ENCODE measurements at regions not wholly inside any gene's neighbourhood (a gene's known extent, or its start where the extent isn't known, plus 50 kb on each side); places are given as distances from the start of the nearest gene placed in this dataset.

DNA sequence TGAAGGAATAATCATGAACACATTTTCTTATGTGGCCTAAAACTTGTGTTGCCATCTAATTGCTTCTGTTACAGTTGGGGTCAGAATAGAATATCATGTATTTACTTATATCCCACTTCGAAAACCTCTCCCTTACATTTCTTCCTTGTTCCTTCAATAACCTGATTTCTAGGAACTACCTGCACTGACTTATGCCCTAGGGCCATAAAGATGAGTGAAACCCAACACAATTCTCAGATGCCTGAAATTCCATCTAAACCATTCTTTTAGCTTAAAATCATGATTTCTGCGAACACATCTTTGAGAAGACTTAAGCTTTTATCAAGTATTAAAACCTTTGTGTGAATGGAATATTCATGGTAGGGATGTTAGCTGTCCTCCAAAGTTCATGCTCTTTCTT is 142.7 kb downstream of the SNAPC1 start:
- H3K9me3 Mint-ChIP-seq: no peaks in the 10 kb centered on the region
- no peak overlapping the region for H3K4me3 Mint-ChIP-seq
- H3K27me3 Mint-ChIP-seq: peaks cover 21 to 50% of the 10 kb centered on the region in 2 donors

DNA sequence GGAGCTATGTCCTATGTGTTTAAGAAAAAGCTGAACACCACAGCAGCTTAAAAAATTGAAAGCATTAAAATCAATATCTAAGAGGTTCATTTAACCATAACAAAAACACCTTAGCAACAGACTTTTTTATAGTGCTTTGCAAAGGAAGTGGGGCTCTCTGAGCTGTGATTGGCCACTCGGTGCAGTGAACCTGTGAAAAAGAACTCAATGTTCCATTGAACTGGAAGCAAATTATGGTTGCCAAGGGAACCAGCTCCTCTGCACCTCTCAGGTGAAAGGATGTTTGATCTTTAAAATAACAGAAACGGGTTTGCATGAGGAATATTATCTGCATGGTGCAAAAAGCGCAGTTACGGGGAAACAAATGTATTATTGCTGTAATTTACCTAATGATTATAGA is 149.4 kb downstream of the SNAPC1 start:
- peaks cover 17 to 43% of the 10 kb centered on the region in 2 donors for H3K27me3 Mint-ChIP-seq
- peaks cover 0 to 3% of the 10 kb centered on the region in 2 donors for H3K4me1 Mint-ChIP-seq (ENCODE audit: low read depth in 2 of 2)
- no peaks in the 10 kb centered on the region for H3K36me3 Mint-ChIP-seq (ENCODE audit: insufficient read depth)
- DNase-seq (no peak), ATAC-seq (replicated peaks) (no peak)
- no peaks in the 10 kb centered on the region for H3K9me3 Mint-ChIP-seq
- no peak overlapping the region for H3K27ac Mint-ChIP-seq
- H3K4me3 Mint-ChIP-seq: no peak overlapping the region

More for the DNA sequence above, 142.7 kb downstream of the SNAPC1 start:
- Mint-ChIP-seq H3K27ac (no peak overlapping the region), H3K4me1 (ENCODE audit: low read depth in 2 of 2) (no peaks in the 10 kb centered on the region), H3K36me3 (ENCODE audit: insufficient read depth) (no peaks in the 10 kb centered on the region)
- DNase-seq: no peak
- ATAC-seq (replicated peaks): no peak

DNA sequence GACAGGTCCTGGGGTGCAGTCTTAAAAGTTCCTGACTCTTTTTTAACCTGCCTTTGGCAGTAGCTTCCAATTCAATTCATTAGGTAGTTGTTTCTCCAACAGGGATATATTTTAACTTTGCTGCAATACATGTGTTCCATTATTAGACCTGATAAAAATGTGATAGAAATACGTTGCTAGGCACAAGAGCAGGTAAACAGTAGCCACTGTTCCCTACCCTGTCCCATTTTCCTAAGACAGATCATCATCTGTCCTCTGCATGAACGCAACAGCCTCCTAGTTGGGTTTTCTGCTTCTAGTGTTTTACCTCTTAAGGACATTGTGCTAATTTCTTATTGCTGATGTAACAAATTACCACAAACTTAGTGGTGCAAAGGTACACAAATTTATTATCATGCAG is 156.8 kb downstream of the SNAPC1 start:
- Mint-ChIP-seq H3K27ac (no peak overlapping the region), H3K27me3 (peaks cover 45 to 54% of the 10 kb centered on the region in 2 donors), H3K36me3 (ENCODE audit: insufficient read depth) (no peaks in the 10 kb centered on the region), H3K9me3 (no peaks in the 10 kb centered on the region), H3K4me3 (no peak overlapping the region), H3K4me1 (ENCODE audit: low read depth in 2 of 2) (no peaks in the 10 kb centered on the region)
- DNase-seq (no peak), ATAC-seq (replicated peaks) (no peak)

DNA sequence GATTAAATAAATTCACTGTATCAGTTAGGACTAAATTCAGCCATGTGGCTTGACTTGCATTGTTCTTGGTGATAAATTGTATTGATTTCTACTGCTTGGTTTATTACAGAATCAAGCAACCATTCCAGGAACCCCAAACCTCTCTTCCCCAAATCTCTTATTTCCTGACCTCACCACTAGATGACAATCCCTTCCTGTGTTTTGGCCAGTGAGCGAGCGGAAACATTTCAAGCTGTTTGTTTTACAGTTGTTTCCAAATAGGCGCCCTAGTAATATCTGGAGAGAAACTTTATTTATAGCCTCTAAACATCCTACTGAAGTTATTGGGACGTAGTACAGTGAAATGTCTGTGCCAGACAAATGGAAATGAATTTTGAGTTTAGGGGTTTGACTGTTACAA is 161.1 kb downstream of the SNAPC1 start:
- Mint-ChIP-seq H3K4me1 (ENCODE audit: low read depth in 2 of 2) (no peaks in the 10 kb centered on the region), H3K9me3 (no peaks in the 10 kb centered on the region), H3K27me3 (peaks cover 30 to 60% of the 10 kb centered on the region in 2 donors)

DNA sequence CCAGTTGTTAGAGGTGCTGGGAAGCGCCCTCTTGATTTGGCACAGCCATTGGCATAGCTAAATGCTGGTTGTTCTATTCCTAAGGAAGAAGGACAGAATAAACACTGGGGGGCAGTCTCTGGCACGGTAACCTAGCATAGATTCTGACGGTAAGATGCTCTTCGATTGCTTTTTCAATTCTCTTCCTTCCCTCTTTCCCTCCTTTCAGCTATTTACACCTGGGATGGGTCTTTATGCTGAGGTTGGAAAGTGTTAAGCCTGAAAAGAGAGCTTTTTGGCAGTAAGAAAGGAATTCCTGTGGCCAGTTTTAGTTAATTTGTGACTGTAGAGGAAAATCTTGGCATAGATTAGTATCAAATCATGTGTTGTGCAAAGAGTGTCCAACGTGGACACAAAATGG is 162.8 kb downstream of the SNAPC1 start:
- Mint-ChIP-seq H3K4me3 (no peak overlapping the region), H3K4me1 (ENCODE audit: low read depth in 2 of 2) (no peaks in the 10 kb centered on the region), H3K9me3 (no peaks in the 10 kb centered on the region), H3K27ac (no peak overlapping the region), H3K27me3 (peaks cover 14 to 63% of the 10 kb centered on the region in 2 donors), H3K36me3 (ENCODE audit: insufficient read depth) (no peaks in the 10 kb centered on the region)
- DNase-seq: peak in 1 of 3 experiments; percentile 21
- ATAC-seq (replicated peaks): no peak

More for the DNA sequence above, 161.1 kb downstream of the SNAPC1 start:
- no peak overlapping the region for H3K27ac Mint-ChIP-seq
- ATAC-seq (replicated peaks): no peak
- H3K4me3 Mint-ChIP-seq: no peak overlapping the region
- DNase-seq: no peak
- no peaks in the 10 kb centered on the region for H3K36me3 Mint-ChIP-seq (ENCODE audit: insufficient read depth)

DNA sequence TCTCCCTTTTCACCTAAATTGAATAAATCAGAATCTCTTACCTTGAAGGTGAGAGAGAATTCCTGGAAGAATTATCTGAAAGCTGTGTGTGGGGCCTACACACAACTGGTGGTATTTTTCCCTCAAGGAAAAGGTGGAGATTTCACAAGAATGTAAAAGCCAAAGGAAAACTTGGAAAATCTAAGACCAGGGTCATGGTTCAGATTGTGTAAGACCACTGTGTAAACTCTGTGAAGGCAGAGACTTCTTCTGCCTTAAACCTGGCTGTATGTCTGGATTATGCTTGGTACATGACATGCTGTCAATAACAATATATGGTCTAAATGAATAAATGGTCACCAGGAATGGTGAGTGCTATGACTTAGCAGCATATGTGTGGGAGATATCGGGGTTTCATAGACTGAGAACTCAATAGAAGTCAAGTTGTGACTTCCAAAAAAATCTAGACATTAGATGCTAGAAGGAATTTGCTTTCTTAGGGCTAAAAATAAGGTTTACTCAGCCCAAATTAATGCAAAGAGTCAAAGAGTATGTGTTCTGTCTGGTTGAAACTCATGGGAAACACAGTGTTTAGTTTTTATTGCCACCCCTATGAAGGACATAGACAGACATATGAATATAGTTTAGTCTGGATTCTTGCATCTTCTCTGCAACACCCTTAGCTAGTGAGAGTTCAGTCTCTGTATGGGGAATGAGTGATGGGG is 163.7 kb downstream of the SNAPC1 start:
- H3K27me3 Mint-ChIP-seq: peaks cover 8 to 63% of the 10 kb centered on the region in 2 donors
- H3K36me3 Mint-ChIP-seq (ENCODE audit: insufficient read depth): no peaks in the 10 kb centered on the region
- no peak overlapping the region for H3K27ac Mint-ChIP-seq
- H3K9me3 Mint-ChIP-seq: no peaks in the 10 kb centered on the region
- H3K4me3 Mint-ChIP-seq: no peak overlapping the region
- H3K4me1 Mint-ChIP-seq (ENCODE audit: low read depth in 2 of 2): no peaks in the 10 kb centered on the region
- DNase-seq (no peak), ATAC-seq (replicated peaks) (no peak)

DNA sequence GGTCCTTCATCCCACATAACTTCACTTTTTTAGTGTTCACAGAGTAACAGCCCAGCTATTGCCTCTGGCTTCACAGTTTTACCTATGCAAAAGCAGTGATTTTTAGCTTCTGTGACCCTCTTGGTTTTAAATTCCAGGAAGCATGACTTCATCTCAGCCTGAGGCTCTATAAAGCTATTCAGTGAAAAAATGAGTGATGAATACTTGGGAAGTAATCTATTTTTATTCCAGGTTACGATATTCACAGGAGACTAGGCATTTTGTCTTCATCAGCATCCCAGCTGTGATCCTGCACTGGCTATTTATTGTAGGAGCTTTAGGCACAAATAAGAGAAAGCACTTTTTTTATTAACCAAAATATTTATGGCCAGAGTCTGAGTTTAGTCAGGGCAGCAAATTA is 164.8 kb downstream of the SNAPC1 start:
- DNase-seq (no peak), ATAC-seq (replicated peaks) (no peak)
- no peaks in the 10 kb centered on the region for H3K4me1 Mint-ChIP-seq (ENCODE audit: low read depth in 2 of 2)
- no peak overlapping the region for H3K27ac Mint-ChIP-seq
- peaks cover 8 to 57% of the 10 kb centered on the region in 2 donors for H3K27me3 Mint-ChIP-seq
- no peak overlapping the region for H3K4me3 Mint-ChIP-seq
- no peaks in the 10 kb centered on the region for H3K9me3 Mint-ChIP-seq
- H3K36me3 Mint-ChIP-seq (ENCODE audit: insufficient read depth): no peaks in the 10 kb centered on the region

DNA sequence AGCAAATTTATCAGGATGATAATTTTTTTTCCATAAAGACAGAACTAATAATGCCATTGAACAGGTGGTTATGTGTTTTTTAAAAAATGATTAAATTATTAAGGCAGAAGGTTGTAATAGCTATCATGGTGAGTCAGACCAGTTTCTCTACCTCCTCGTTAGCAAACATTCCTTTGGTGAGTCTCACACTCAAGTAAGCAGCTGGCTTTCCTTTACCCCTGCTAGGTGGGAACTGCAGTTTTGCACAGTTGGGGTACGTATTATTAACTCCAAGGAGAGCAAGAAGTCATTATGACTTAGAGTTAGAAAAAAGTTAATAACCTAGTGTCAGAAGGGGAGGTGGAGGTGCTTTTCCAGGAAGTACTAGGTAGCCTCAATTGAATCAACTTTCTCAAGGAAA is 165.3 kb downstream of the SNAPC1 start:
- ATAC-seq (replicated peaks) (no peak), DNase-seq (no peak)
- no peaks in the 10 kb centered on the region for H3K36me3 Mint-ChIP-seq (ENCODE audit: insufficient read depth)
- no peaks in the 10 kb centered on the region for H3K4me1 Mint-ChIP-seq (ENCODE audit: low read depth in 2 of 2)
- H3K27ac Mint-ChIP-seq: no peak overlapping the region
- peaks cover 8 to 59% of the 10 kb centered on the region in 2 donors for H3K27me3 Mint-ChIP-seq
- no peaks in the 10 kb centered on the region for H3K9me3 Mint-ChIP-seq
- no peak overlapping the region for H3K4me3 Mint-ChIP-seq

DNA sequence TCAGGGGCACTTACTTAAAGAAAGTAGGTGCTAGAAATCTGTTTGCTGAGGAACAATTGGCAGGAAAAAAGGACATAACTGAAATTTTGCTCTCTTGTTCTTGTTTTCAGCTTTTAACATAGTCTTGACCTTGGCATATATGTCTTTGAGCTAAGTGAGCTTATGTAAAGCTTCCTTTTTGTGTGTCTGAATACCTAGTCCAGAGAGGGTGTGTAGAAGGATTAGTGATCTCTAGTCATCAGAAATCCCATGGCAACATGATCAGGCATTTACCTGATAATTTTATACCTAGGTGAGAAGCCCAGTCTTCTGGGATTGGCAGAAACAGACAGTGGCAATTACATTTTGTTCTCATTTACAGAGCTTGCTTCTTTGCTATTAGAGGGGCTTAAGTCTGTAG is 166.1 kb downstream of the SNAPC1 start:
- Mint-ChIP-seq H3K4me3 (no peak overlapping the region), H3K9me3 (no peaks in the 10 kb centered on the region), H3K27me3 (peaks cover 8 to 66% of the 10 kb centered on the region in 2 donors), H3K27ac (no peak overlapping the region), H3K4me1 (ENCODE audit: low read depth in 2 of 2) (no peaks in the 10 kb centered on the region), H3K36me3 (ENCODE audit: insufficient read depth) (no peaks in the 10 kb centered on the region)
- no peak for DNase-seq
- ATAC-seq (replicated peaks): no peak

DNA sequence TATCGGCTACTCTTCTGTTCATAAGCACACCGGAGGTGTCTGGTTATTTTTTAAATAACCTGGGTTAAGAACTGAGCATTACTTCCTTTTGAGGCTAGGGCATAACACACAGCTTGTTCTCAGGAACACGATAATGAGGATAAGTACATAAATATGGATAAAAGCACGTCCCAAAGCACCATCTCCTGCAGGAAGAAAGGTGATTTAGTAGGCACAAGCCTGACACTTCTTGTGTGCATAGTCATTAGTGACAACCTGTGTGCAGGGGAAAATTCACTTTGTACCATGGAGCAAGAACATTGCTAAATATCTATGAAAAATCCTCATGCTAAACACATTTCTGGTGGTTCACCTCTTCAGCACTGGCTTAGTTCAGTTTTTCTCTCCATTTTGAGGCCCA is 166.5 kb downstream of the SNAPC1 start:
- Mint-ChIP-seq H3K36me3 (ENCODE audit: insufficient read depth) (no peaks in the 10 kb centered on the region), H3K4me3 (no peak overlapping the region), H3K27ac (no peak overlapping the region), H3K4me1 (ENCODE audit: low read depth in 2 of 2) (no peaks in the 10 kb centered on the region), H3K27me3 (peaks cover 6 to 64% of the 10 kb centered on the region in 2 donors), H3K9me3 (no peaks in the 10 kb centered on the region)
- ATAC-seq (replicated peaks): no peak
- no peak for DNase-seq

DNA sequence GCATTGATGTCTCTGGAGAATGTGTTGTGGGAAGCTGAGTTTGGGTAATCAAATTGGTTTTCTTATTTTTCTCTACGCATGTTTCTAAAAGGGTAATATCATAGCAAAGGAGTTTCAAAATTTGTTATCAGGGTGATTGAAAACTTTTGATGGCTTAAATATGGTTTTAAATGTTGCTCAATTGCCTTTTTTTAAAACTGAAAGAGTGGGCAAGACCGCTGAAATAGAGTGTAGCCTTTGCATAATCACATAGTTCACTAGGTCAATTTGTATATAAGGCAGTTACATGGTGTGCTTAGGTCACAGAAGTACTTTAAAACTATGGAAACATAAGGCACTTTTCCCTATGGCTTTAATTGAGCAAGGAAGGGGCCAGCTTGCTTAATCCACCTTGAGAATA is 167.4 kb downstream of the SNAPC1 start:
- peaks cover 0 to 59% of the 10 kb centered on the region in 2 donors for H3K27me3 Mint-ChIP-seq
- no peak overlapping the region for H3K4me3 Mint-ChIP-seq
- ATAC-seq (replicated peaks): no peak

DNA sequence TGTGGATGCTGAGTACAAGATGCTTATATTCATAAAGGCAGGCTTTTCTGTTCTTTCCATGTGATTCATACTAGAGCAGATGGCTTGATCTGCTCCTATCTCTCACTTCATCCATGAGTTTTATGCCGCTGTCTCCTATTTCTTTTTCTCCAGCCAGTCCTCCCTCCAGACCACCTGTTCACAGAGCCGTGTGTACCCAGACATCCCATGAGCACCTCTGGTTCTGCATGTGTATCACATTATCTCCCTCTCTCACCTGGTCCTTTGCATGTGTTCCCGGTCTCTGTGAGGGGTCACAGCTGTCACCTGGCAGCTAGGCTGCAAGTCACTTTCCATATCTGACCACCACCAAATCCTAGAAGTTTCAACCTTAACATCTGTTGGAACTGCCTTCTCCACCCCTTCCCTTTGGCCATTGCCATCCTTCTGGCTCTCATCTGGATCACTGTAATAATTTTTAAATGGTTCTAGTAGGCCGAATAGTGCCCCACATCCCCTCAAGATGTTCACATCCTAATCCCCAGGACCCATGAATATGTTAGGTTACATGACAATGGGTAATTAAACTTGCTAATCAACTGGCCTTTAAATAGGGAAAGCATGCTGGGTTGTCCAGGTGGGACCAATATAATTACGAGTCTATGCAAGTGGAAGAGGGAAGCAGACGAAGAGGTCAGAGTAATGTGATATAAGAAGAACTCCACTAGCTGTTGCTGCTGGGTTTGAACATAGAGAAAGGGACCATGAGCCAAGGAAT is 168.1 kb downstream of the SNAPC1 start:
- ATAC-seq (replicated peaks): no peak
- Mint-ChIP-seq H3K4me1 (ENCODE audit: low read depth in 2 of 2) (no peaks in the 10 kb centered on the region), H3K4me3 (no peak overlapping the region), H3K27ac (no peak overlapping the region), H3K36me3 (ENCODE audit: insufficient read depth) (no peaks in the 10 kb centered on the region), H3K27me3 (peaks cover 0 to 64% of the 10 kb centered on the region in 2 donors), H3K9me3 (no peaks in the 10 kb centered on the region)
- DNase-seq: no peak

More for the DNA sequence above, 167.4 kb downstream of the SNAPC1 start:
- Mint-ChIP-seq H3K9me3 (no peaks in the 10 kb centered on the region), H3K4me1 (ENCODE audit: low read depth in 2 of 2) (no peaks in the 10 kb centered on the region), H3K27ac (no peak overlapping the region), H3K36me3 (ENCODE audit: insufficient read depth) (no peaks in the 10 kb centered on the region)
- DNase-seq: no peak

DNA sequence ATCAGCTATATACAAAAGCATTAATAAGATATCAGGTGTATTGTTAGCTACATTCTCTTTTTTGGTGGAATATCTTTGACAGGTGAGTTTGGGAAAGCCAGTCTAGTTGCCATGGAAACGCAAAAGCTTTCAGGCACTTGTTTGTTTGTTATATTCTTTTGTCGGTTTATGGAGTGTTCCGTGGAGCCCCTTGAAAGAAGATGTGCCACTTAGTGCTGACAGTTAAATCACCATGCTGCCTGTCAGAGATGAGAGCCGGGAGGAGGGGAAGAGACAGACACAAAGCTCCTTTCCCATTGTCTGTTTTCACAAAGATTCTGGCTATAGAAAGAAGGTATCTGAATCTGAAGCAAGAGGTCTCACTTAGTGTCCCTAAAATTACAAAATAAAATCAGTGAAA is 170.8 kb downstream of the SNAPC1 start:
- H3K4me3 Mint-ChIP-seq: no peak overlapping the region
- H3K9me3 Mint-ChIP-seq: no peaks in the 10 kb centered on the region
- H3K27ac Mint-ChIP-seq: no peak overlapping the region
- ATAC-seq (replicated peaks) (no peak), DNase-seq (no peak)
- peaks cover 15 to 74% of the 10 kb centered on the region in 2 donors for H3K27me3 Mint-ChIP-seq
- H3K4me1 Mint-ChIP-seq (ENCODE audit: low read depth in 2 of 2): no peaks in the 10 kb centered on the region
- H3K36me3 Mint-ChIP-seq (ENCODE audit: insufficient read depth): no peaks in the 10 kb centered on the region

DNA sequence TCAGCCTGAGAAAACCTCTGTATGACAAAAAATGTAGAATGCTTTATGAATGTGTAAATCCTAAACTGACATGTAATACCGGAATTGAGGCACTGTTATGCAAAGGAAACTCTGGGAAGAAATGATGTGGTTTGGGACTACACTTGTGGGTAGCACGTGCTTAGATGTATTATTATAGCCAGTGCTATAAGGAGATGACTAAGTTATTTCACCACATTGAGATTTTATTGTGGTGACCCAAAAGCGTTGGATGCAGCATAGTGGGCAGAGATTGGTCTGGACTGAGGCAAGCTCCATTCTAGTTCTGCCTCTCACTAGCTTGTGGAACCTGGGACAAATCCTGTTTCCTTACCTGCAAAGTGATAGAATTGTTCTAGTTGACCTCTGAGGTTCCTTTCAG is 172.2 kb downstream of the SNAPC1 start:
- no peak overlapping the region for H3K27ac Mint-ChIP-seq
- no peaks in the 10 kb centered on the region for H3K9me3 Mint-ChIP-seq
- H3K4me1 Mint-ChIP-seq (ENCODE audit: low read depth in 2 of 2): no peaks in the 10 kb centered on the region
- no peak for ATAC-seq (replicated peaks)
- H3K4me3 Mint-ChIP-seq: no peak overlapping the region
- H3K27me3 Mint-ChIP-seq: peaks cover 26 to 74% of the 10 kb centered on the region in 2 donors
- no peaks in the 10 kb centered on the region for H3K36me3 Mint-ChIP-seq (ENCODE audit: insufficient read depth)
- no peak for DNase-seq
